ENCODE measurements at regions not wholly inside any gene's neighbourhood (a gene's known extent, or its start where the extent isn't known, plus 50 kb on each side); places are given as distances from the start of the nearest gene placed in this dataset.

DNA sequence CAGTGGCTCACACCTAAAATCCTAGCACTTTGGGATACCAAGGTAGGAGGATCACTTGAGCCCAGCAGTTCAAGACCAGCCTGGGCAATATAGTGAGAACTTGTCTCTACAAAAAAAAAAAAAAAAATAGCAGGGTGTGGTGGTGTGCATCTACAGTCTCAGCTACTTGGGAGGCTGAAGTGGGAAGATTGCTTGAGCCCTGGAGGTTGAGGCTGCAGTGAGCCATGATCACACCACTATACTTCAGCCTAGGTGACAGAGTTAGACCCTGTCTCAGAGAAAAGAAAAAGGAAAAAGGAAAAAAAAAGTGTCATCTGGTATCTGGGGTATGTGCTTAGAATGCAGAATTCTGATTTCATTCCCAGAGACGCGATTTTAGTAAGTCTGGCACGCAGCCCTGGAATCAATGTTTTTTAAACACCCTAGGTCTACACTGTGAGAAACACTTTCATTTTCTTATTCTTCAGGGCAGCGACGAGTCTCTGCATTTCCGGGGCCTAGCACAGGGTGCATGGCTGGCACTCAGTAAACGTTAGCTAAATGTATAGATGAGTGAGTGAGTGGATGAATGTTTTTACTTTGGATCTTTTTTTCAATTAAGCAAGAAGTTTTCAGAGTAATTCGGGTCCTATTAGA lies 243.8 kb upstream of the PWP1 start:
- Histone ChIP-seq H3K9me3 (no peaks in the 10 kb centered on the region), H3K36me3 (no peaks in the 10 kb centered on the region), H3K27ac (peak overlapping the region in 1 of 2 donors; percentile 16), H3K27me3 (no peaks in the 10 kb centered on the region), H3K4me3 (no peak overlapping the region), H3K4me1 (no peaks in the 10 kb centered on the region)
- intact Hi-C loops (cut with DNase I): no loop called here
- TF ChIP-seq, protein P1, sequence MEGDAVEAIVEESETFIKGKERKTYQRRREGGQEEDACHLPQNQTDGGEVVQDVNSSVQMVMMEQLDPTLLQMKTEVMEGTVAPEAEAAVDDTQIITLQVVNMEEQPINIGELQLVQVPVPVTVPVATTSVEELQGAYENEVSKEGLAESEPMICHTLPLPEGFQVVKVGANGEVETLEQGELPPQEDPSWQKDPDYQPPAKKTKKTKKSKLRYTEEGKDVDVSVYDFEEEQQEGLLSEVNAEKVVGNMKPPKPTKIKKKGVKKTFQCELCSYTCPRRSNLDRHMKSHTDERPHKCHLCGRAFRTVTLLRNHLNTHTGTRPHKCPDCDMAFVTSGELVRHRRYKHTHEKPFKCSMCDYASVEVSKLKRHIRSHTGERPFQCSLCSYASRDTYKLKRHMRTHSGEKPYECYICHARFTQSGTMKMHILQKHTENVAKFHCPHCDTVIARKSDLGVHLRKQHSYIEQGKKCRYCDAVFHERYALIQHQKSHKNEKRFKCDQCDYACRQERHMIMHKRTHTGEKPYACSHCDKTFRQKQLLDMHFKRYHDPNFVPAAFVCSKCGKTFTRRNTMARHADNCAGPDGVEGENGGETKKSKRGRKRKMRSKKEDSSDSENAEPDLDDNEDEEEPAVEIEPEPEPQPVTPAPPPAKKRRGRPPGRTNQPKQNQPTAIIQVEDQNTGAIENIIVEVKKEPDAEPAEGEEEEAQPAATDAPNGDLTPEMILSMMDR (IDR thresholded peaks at IDR 0.05): no peak
- DNase-seq (peak in 1 of 4 donors; percentile 57), ATAC-seq (peak; percentile 63)

DNA sequence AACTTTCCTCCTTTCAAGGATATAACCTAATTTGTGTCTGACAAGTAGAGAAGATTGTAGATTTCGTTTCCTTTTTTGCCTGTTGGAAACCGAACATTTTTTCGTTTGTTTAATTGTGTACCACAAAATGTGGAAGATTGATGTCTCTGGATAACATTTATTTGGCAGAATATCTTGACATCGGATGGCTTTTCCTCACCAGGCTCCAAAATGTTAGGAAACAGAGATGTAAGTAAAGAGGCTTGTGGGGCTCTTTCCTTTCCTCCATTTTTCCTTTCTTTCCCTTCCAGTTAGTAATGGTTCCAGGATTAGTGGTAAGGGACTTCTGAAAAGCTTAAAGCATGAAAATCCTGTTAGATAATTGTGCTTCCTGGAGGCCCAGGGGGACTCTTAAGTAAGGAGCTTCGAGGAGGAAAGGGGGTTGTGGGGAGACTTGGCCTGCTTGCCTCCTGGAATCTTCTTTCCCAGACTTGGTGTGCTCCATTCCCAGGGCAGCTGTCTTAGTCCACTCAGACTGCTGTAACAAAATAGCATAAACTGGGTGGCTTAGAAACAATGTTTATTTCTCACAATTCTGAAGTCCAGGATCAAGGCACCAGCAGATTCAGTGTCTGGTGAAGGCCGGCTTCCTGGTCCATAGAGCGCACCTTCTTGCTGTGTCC lies 243.1 kb upstream of the PWP1 start:
- no peak overlapping the region for H3K4me3 ChIP-seq
- H3K27me3 ChIP-seq: no peaks in the 10 kb centered on the region
- DNase-seq (no peak), ATAC-seq (no peak)
- TF ChIP-seq, protein P1 (IDR thresholded peaks at IDR 0.05): no peak
- intact Hi-C loops (cut with DNase I): no loop called here
- H3K9me3 ChIP-seq: no peaks in the 10 kb centered on the region
- peak overlapping the region in 1 of 2 donors; percentile 16 for H3K27ac ChIP-seq
- no peaks in the 10 kb centered on the region for H3K4me1 ChIP-seq
- H3K36me3 ChIP-seq: no peaks in the 10 kb centered on the region

DNA sequence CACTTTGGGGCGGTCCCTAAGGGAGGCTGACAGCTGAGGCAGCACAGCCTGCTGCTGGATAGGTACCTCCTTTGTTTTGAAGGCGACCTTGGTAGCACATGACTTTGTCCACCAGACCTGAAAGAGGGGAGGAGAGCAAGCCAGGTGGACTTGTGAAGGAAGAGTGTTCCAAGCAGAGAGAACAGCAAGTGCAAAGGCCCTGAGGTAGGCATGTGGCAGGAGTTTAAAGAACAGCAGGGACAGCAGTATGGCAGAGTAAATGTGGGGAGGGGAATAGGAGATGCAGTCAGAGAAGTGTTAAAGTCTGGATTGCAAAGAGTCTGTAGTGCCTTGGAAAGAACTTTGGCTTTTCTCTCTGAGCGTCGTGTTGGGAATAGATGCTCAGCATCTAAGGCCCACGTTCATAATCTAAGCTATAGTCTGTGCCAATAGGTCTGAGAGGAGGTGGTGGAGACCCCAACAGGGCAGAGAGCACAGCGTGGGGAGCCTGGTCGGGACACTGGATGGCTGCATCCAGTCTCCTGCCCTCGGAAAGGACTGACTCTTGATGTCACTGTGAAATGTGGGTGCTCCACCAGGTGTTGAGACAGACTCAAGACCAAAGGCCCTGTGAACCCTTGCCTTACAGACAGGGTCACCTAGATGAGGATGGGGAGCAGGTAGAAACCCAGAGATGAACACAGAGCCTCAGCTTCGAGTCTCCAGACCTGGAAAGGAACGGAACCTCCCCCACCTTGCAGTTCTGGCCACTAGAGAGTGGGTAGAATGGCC lies 242.1 kb upstream of the PWP1 start:
- no peak for DNase-seq
- no peak for ATAC-seq
- Histone ChIP-seq H3K4me3 (no peak overlapping the region), H3K4me1 (no peaks in the 10 kb centered on the region), H3K27me3 (no peaks in the 10 kb centered on the region), H3K9me3 (no peaks in the 10 kb centered on the region), H3K27ac (no peak overlapping the region), H3K36me3 (no peaks in the 10 kb centered on the region)
- TF ChIP-seq, protein P1 (IDR thresholded peaks at IDR 0.05): no peak
- intact Hi-C loops (cut with DNase I): no loop called here

DNA sequence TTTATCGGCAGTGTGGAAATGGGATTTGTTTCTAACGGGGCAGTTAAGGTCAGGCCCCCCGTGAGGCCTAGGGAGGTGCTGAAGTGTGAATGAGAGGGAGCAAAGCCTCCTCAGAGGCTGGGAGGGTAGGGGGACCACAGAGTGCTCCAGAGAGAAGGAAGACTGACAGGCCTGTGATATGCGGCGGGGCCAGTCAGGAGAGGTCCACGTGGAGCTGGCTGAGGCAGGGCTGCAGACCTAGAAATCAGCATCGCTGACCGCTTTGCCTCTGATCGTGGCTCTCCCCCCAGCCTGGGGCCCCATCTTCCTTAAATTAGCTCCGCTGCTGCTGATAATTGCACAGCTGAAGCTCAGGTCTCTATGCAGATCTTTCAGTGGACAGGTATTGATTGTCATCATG lies 240.8 kb upstream of the PWP1 start:
- Histone ChIP-seq H3K27ac (no peak overlapping the region), H3K27me3 (no peaks in the 10 kb centered on the region), H3K36me3 (no peaks in the 10 kb centered on the region), H3K4me3 (no peak overlapping the region), H3K9me3 (no peaks in the 10 kb centered on the region), H3K4me1 (no peaks in the 10 kb centered on the region)
- intact Hi-C loops (cut with DNase I): no loop called here
- TF ChIP-seq, protein P1 (IDR thresholded peaks at IDR 0.05): no peak
- ATAC-seq (no peak), DNase-seq (no peak)

DNA sequence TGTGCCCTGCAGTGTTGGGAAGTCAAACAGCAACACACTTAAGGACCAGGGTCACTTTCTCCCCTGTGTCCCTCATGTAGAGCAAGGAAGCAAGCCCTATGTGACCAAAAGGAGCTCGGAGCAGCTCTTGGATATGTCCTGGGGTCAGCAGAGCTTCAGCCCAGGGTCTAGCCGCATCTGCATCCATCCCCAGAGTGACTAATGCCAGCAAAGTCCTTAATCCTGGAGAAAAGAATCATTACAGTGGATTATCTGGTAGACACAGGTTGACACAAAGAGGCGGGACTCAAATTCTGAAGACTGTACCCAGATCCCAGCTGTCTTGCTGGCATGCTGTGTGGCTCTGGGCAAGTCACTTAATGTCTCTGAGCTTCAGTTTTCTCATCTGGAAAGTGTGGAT lies 239.1 kb upstream of the PWP1 start:
- H3K4me3 ChIP-seq: no peak overlapping the region
- DNase-seq (no peak), ATAC-seq (no peak)
- intact Hi-C loops (cut with DNase I): no loop called here
- H3K27me3 ChIP-seq: no peaks in the 10 kb centered on the region
- H3K9me3 ChIP-seq: no peaks in the 10 kb centered on the region
- TF ChIP-seq, protein P1 (IDR thresholded peaks at IDR 0.05): no peak
- no peaks in the 10 kb centered on the region for H3K4me1 ChIP-seq
- no peak overlapping the region for H3K27ac ChIP-seq
- no peaks in the 10 kb centered on the region for H3K36me3 ChIP-seq

All from left lung (tissue), 4 donors.